H9 (cell line): ENCODE measurements at regions not wholly inside any gene's neighbourhood (a gene's known extent, or its start where the extent isn't known, plus 50 kb on each side); places are given as distances from the start of the nearest gene placed in this dataset.

Experiments
- DNase-seq: peaks from one replicate; pipeline ENCODE4 v3.0.0-alpha.2; 2017
- H2AFZ ChIP-seq: one replicate; pipeline ENCODE4 v1.6.1; 2013; ENCODE audit warnings: mild to moderate bottlenecking, low read length, control low read depth, moderate library complexity
- H2AK5ac ChIP-seq: 2 replicates; pipeline ENCODE4 v1.6.1; 2013; ENCODE audit warnings: low read length, control low read depth, mixed read lengths; ENCODE audit not compliant: insufficient read length
- H2BK120ac ChIP-seq: one replicate; pipeline ENCODE4 v1.6.1; 2013; ENCODE audit warnings: low read depth, mild to moderate bottlenecking, low read length, control low read depth, inconsistent platforms; ENCODE audit not compliant: poor library complexity, severe bottlenecking
- H2BK12ac ChIP-seq: 2 replicates; pipeline ENCODE4 v1.6.1; 2013; ENCODE audit warnings: low read length, control low read depth, mixed read lengths, low read depth; ENCODE audit not compliant: insufficient read length
- H2BK15ac ChIP-seq: 2 replicates; pipeline ENCODE4 v1.6.1; 2013; ENCODE audit warnings: low read depth, low read length, control low read depth
- H2BK20ac ChIP-seq: one replicate; pipeline ENCODE4 v1.6.1; 2013; ENCODE audit warnings: low read depth, mild to moderate bottlenecking, low read length, control low read depth, inconsistent platforms; ENCODE audit not compliant: poor library complexity, severe bottlenecking
- H2BK5ac ChIP-seq: 2 replicates; pipeline ENCODE4 v1.6.1; 2013; ENCODE audit warnings: low read length, control low read depth, mixed read lengths; ENCODE audit not compliant: insufficient read length
- H3K14ac ChIP-seq: 2 replicates; pipeline ENCODE4 v1.6.1; 2013; ENCODE audit warnings: low read length, control low read depth; ENCODE audit not compliant: insufficient read depth
- H3K18ac ChIP-seq: 2 replicates; pipeline ENCODE4 v1.6.1; 2013; ENCODE audit warnings: low read depth, mild to moderate bottlenecking, mixed read lengths, low read length, control low read depth; ENCODE audit not compliant: insufficient read length
- H3K23ac ChIP-seq: 2 replicates; pipeline ENCODE4 v1.6.1; 2013; ENCODE audit warnings: low read length, control low read depth, mixed read lengths, low read depth; ENCODE audit not compliant: insufficient read length
- H3K23me2 ChIP-seq: 2 replicates; pipeline ENCODE4 v1.6.1; 2013; ENCODE audit warnings: low read depth, mild to moderate bottlenecking, mixed read lengths, low read length, control low read depth; ENCODE audit not compliant: insufficient read length, poor library complexity, severe bottlenecking
- H3K27ac ChIP-seq: 2 replicates; pipeline ENCODE4 v1.5.1; 2013; ENCODE audit warnings: low read length, control low read depth, mixed read lengths, low read depth; ENCODE audit not compliant: insufficient read length
- H3K27me3 ChIP-seq: 2 replicates; pipeline ENCODE4 v1.6.1; 2013; ENCODE audit warnings: low read length, control low read depth, inconsistent platforms; ENCODE audit not compliant: insufficient read depth
- H3K4ac ChIP-seq: 2 replicates; pipeline ENCODE4 v1.6.1; 2013; ENCODE audit warnings: low read depth, mild to moderate bottlenecking, control low read depth, inconsistent platforms, low read length, moderate library complexity
- H3K4me1 ChIP-seq: 2 replicates; pipeline ENCODE4 v1.6.1; 2013; ENCODE audit warnings: low read length, control low read depth, inconsistent platforms; ENCODE audit not compliant: insufficient read depth
- H3K4me2 ChIP-seq: 2 replicates; pipeline ENCODE4 v1.6.1; 2013; ENCODE audit warnings: low read length, control low read depth, mixed read lengths; ENCODE audit not compliant: insufficient read length, insufficient read depth
- H3K56ac ChIP-seq: 2 replicates; pipeline ENCODE4 v1.6.1; 2013; ENCODE audit warnings: low read depth, mild to moderate bottlenecking, mixed read lengths, low read length, control low read depth; ENCODE audit not compliant: insufficient read length
- H3K79me1 ChIP-seq: 2 replicates; pipeline ENCODE4 v1.6.1; 2013; ENCODE audit warnings: low read depth, mild to moderate bottlenecking, moderate library complexity, low read length, control low read depth, inconsistent platforms; ENCODE audit not compliant: insufficient read depth, poor library complexity, severe bottlenecking
- H3K79me2 ChIP-seq: 2 replicates; pipeline ENCODE4 v1.6.1; 2013; ENCODE audit warnings: low read length, control low read depth, inconsistent platforms; ENCODE audit not compliant: insufficient read depth
- H3K9ac ChIP-seq: 2 replicates; pipeline ENCODE4 v1.6.1; 2013; ENCODE audit warnings: low read length, control low read depth, mixed read lengths; ENCODE audit not compliant: insufficient read length; ENCODE audit errors: extremely low read depth
- H3K9me3 ChIP-seq: one replicate; pipeline ENCODE4 v1.6.1; 2013; ENCODE audit warnings: low read depth, low read length, inconsistent platforms; ENCODE audit not compliant: control insufficient read depth
- H3T11ph ChIP-seq: one replicate; pipeline ENCODE4 v1.6.1; 2013; ENCODE audit warnings: mild to moderate bottlenecking, low read length, control low read depth, inconsistent platforms
- H4K20me1 ChIP-seq: one replicate; pipeline ENCODE4 v1.6.1; 2013; ENCODE audit not compliant: control insufficient read depth, insufficient read length, insufficient read depth
- H4K5ac ChIP-seq: 2 replicates; pipeline ENCODE4 v1.6.1; 2013; ENCODE audit warnings: low read depth, mild to moderate bottlenecking, mixed read lengths, low read length, control low read depth; ENCODE audit not compliant: insufficient read length
- H4K8ac ChIP-seq: replicated peaks from 2 replicates; pipeline ENCODE4 v1.6.1; 2013; ENCODE audit warnings: low read length, control low read depth, mixed read lengths, low read depth; ENCODE audit not compliant: insufficient read length
- H4K91ac ChIP-seq: 2 replicates; pipeline ENCODE4 v1.6.1; 2013; ENCODE audit warnings: low read depth, mild to moderate bottlenecking, moderate library complexity, mixed read lengths, low read length, control low read depth; ENCODE audit not compliant: insufficient read length
- H3K27ac Mint-ChIP-seq, 3 experiments: 2 replicates in 2 of 3; 3 replicates in 1 of 3; pipeline ENCODE4 v1.8.0; 2020 to 2021; ENCODE audit warnings: mixed read lengths in 3 of 3, mild to moderate bottlenecking in 1 of 3, moderate library complexity in 1 of 3
- H3K27me3 Mint-ChIP-seq: 2 replicates; pipeline ENCODE4 v1.8.0; 2021; ENCODE audit warnings: low read depth, mild to moderate bottlenecking, moderate library complexity, mixed read lengths
- H3K36me3 Mint-ChIP-seq, 3 experiments: 2 replicates in 2 of 3; 3 replicates in 1 of 3; pipeline ENCODE4 v1.8.0; 2020 to 2021; ENCODE audit warnings: low read depth in 3 of 3, mixed read lengths in 3 of 3; ENCODE audit not compliant: insufficient read depth in 1 of 3
- H3K4me1 Mint-ChIP-seq, 2 experiments: 2 replicates each; pipeline ENCODE4 v1.8.0; 2020; ENCODE audit warnings: mixed read lengths in 2 of 2
- H3K4me3 Mint-ChIP-seq, 2 experiments: 2 replicates in 1 of 2; 3 replicates in 1 of 2; pipeline ENCODE4 v1.8.0; 2020 to 2021; ENCODE audit warnings: mild to moderate bottlenecking in 2 of 2, mixed read lengths in 2 of 2, moderate library complexity in 1 of 2
- H3K9me3 Mint-ChIP-seq, 2 experiments: 2 replicates in 1 of 2; 3 replicates in 1 of 2; pipeline ENCODE4 v1.8.0; 2020; ENCODE audit warnings: mild to moderate bottlenecking in 2 of 2, mixed read lengths in 2 of 2, moderate library complexity in 1 of 2
- CTCF ChIP-seq: fragments of 200-600 bp; sonication (generic); conservative IDR thresholded peaks from 3 replicates; pipeline ENCODE4 v1.8.0; 2021; ENCODE audit warnings: antibody characterized with exemption, mild to moderate bottlenecking
- WGBS: extraction: QIAGEN DNeasy Blood & Tissue Kit; methylation state at CpG from one replicate; pipeline ENCODE4 v1.1.7; 2013; ENCODE audit warnings: missing lambda C conversion rate, low lambda C conversion rate, mixed read lengths; ENCODE audit not compliant: insufficient read length; ENCODE audit errors: extremely low coverage; 5-methylcytosine and 5-hydroxymethylcytosine counted together

GRCh38 chr4:37023504-37023903 is 221.0 kb upstream of the NWD2 start:
- H3K4ac ChIP-seq = no peak overlapping the region
- no peaks in the 10 kb centered on the region for H3K27me3 ChIP-seq
- WGBS = no CpG with 5 or more reads among the region's 1 CpG

More at GRCh38 chr4:37023504-37023903, 221.0 kb upstream of the NWD2 start:
- no peak overlapping the region for H2AFZ ChIP-seq
- Mint-ChIP-seq H3K27ac (no peak overlapping the region), H3K4me1 (no peaks in the 10 kb centered on the region), H3K9me3 (no peaks in the 10 kb centered on the region; a peak in 1 of 5 replicates), H3K27me3 (no peaks in the 10 kb centered on the region), H3K36me3 (no peaks in the 10 kb centered on the region; a peak in 1 of 7 replicates), H3K4me3 (no peak overlapping the region)
- H4K8ac ChIP-seq = no peak overlapping the region
- no peak overlapping the region for H2BK12ac ChIP-seq
- no peak for DNase-seq
- no peaks in the 10 kb centered on the region for H4K20me1 ChIP-seq
- no peak overlapping the region for H2BK5ac ChIP-seq
- no peak overlapping the region for H3K4me2 ChIP-seq
- H2BK15ac ChIP-seq = no peak overlapping the region
- H3K14ac ChIP-seq = no peak overlapping the region
- no peaks in the 10 kb centered on the region for H3K9me3 ChIP-seq
- H4K5ac ChIP-seq = no peak overlapping the region
- H4K91ac ChIP-seq = no peak overlapping the region
- no peak overlapping the region for H3K27ac ChIP-seq
- TF ChIP-seq CTCF = no peak
- no peak overlapping the region for H2AK5ac ChIP-seq
- H3K9ac ChIP-seq = no peak overlapping the region
- H3T11ph ChIP-seq = no peak overlapping the region
- H3K18ac ChIP-seq = no peak overlapping the region
- H3K23ac ChIP-seq = no peak overlapping the region
- no peak overlapping the region for H2BK20ac ChIP-seq
- no peaks in the 10 kb centered on the region for H3K79me1 ChIP-seq
- no peaks in the 10 kb centered on the region for H3K79me2 ChIP-seq
- H3K23me2 ChIP-seq = no peaks in the 10 kb centered on the region
- no peaks in the 10 kb centered on the region for H3K4me1 ChIP-seq
- no peak overlapping the region for H2BK120ac ChIP-seq
- no peak overlapping the region for H3K56ac ChIP-seq
